ENCODE measurements at regions not wholly inside any gene's neighbourhood (a gene's known extent, or its start where the extent isn't known, plus 50 kb on each side); places are given as distances from the start of the nearest gene placed in this dataset.

GRCh38 chr7:7119729-7120128 lies 62.6 kb upstream of the C1GALT1 start:
- Histone ChIP-seq H3K27ac (no peak overlapping the region), H3K36me3 (no peaks in the 10 kb centered on the region), H3K4me1 (peaks cover 0 to 5% (median 0%) of the 10 kb centered on the region in 6 donors), H3K9me3 (no peaks in the 10 kb centered on the region), H3K27me3 (replicated peaks in 1 of 7) (no peaks in the 10 kb centered on the region), H3K4me3 (no peak overlapping the region)
- no peak for TF ChIP-seq POLR2A (IDR thresholded peaks at IDR 0.05)
- TF ChIP-seq POLR2AphosphoS5 (IDR thresholded peaks at IDR 0.05): no peak
- TF ChIP-seq, protein P1, sequence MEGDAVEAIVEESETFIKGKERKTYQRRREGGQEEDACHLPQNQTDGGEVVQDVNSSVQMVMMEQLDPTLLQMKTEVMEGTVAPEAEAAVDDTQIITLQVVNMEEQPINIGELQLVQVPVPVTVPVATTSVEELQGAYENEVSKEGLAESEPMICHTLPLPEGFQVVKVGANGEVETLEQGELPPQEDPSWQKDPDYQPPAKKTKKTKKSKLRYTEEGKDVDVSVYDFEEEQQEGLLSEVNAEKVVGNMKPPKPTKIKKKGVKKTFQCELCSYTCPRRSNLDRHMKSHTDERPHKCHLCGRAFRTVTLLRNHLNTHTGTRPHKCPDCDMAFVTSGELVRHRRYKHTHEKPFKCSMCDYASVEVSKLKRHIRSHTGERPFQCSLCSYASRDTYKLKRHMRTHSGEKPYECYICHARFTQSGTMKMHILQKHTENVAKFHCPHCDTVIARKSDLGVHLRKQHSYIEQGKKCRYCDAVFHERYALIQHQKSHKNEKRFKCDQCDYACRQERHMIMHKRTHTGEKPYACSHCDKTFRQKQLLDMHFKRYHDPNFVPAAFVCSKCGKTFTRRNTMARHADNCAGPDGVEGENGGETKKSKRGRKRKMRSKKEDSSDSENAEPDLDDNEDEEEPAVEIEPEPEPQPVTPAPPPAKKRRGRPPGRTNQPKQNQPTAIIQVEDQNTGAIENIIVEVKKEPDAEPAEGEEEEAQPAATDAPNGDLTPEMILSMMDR (IDR thresholded peaks at IDR 0.05 in 8 of 11, conservative IDR thresholded peaks at IDR 0.05 in 3 of 11): no peak
- DNase-seq: no peak
- intact Hi-C loops (cut with DNase I; ENCODE audit: low total_unique reads): no loop called here

DNA sequence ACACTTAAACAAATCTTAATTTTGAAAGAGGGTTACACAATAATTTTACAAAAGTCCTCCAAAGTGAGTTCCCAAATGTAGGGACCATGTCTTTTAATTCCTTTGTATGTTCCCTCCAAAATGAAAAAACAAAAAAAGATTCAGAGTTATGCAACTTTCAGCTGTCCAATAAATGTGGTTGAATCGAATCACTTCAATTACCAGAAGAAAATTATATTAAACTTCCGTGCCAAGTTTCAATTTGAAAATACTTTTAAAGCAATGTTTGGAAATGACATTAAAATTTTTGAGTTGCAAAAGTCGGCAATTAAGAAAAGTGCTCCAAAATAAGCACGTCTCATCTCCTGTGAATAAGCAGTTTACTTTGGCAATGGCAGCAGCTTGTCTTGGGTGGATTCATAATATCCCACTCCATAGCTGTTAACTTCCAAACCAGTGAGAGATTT lies 60.3 kb upstream of the C1GALT1 start:
- WGBS, 5 donors: 66 to 78% (median 73%) methylated on average over 4 of the region's 4 CpGs
- TF ChIP-seq, protein P1 (IDR thresholded peaks at IDR 0.05 in 8 of 11, conservative IDR thresholded peaks at IDR 0.05 in 3 of 11): no peak
- TF ChIP-seq POLR2AphosphoS5 (IDR thresholded peaks at IDR 0.05) (no peak), POLR2A (IDR thresholded peaks at IDR 0.05) (no peak)
- intact Hi-C loops (cut with DNase I; ENCODE audit: low total_unique reads): no loop called here

DNA sequence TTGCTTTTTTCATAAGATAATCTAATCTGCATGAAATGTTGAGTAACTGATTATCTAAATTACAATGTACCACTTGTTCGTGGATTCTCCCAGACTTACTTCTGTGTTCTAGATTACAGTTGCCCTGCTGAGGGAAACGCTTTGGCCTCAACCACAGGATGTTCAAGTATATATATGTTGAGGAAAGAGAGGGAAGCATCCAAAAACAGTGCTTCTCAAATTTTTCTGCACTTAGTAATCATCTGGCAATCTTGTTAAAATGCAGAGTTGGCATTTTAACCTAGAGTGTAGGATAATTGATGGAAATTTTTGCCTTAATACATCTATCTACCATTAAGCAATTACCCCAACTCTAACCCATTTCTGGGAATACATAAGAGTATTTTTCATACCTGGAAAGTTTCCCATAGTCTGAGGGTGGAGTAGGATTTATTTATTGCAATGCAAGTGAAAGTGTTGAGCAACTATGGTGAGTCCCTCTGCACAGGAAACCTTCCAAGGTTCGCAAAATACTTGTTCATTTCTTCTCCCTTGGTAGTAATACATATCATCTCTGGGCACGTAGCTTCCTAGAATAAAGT lies 59.6 kb upstream of the C1GALT1 start:
- TF ChIP-seq POLR2A (IDR thresholded peaks at IDR 0.05) (no peak), POLR2AphosphoS5 (IDR thresholded peaks at IDR 0.05) (no peak)
- TF ChIP-seq, protein P1 (IDR thresholded peaks at IDR 0.05 in 8 of 11, conservative IDR thresholded peaks at IDR 0.05 in 3 of 11): no peak
- no peak overlapping the region for H3K27ac ChIP-seq
- H3K9me3 ChIP-seq: no peaks in the 10 kb centered on the region
- no peaks in the 10 kb centered on the region for H3K36me3 ChIP-seq
- H3K27me3 ChIP-seq (replicated peaks in 1 of 7): no peaks in the 10 kb centered on the region
- DNase-seq: no peak
- WGBS, 5 donors: 36 to 76% (median 54%) methylated on average over 4 of the region's 4 CpGs
- peaks cover 0 to 5% (median 0%) of the 10 kb centered on the region in 6 donors for H3K4me1 ChIP-seq
- intact Hi-C loops (cut with DNase I; ENCODE audit: low total_unique reads): no loop called here
- H3K4me3 ChIP-seq: no peak overlapping the region

More for the DNA sequence above, 60.3 kb upstream of the C1GALT1 start:
- Histone ChIP-seq H3K27ac (no peak overlapping the region), H3K9me3 (no peaks in the 10 kb centered on the region), H3K27me3 (replicated peaks in 1 of 7) (no peaks in the 10 kb centered on the region), H3K4me1 (peaks cover 0 to 5% (median 0%) of the 10 kb centered on the region in 6 donors), H3K36me3 (no peaks in the 10 kb centered on the region), H3K4me3 (no peak overlapping the region)
- no peak for DNase-seq

DNA sequence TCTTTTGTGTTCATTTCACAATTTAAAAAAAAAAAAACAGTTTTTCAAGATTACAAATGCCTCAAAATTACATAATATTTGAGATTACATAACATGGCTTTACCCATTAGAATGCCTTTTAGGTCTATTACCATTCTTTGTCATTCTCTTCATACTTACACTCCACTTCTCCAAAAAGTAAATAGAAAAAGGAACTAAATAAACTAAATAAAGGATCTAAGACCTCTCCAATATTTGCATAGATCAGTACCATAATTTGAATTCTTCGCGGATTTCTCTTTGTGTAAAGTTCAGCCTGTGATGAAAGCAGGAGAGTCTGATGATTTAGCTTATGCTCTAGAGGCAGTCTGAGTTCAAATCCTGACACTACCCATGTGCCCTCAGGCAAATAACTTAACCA lies 56.4 kb upstream of the C1GALT1 start:
- Histone ChIP-seq H3K27me3 (replicated peaks in 1 of 7) (no peaks in the 10 kb centered on the region), H3K27ac (no peak overlapping the region), H3K4me1 (peaks cover 0 to 5% (median 0%) of the 10 kb centered on the region in 6 donors), H3K9me3 (no peaks in the 10 kb centered on the region), H3K4me3 (no peak overlapping the region), H3K36me3 (no peaks in the 10 kb centered on the region)
- no peak for DNase-seq
- TF ChIP-seq POLR2A (IDR thresholded peaks at IDR 0.05) (no peak), POLR2AphosphoS5 (IDR thresholded peaks at IDR 0.05) (no peak)
- TF ChIP-seq, protein P1 (IDR thresholded peaks at IDR 0.05 in 8 of 11, conservative IDR thresholded peaks at IDR 0.05 in 3 of 11): no peak
- intact Hi-C loops (cut with DNase I; ENCODE audit: low total_unique reads): no loop called here
- WGBS, 5 donors: 69 to 90% (median 70%) methylated on average over 2 of the region's 2 CpGs
